ENCODE measurements at regions not wholly inside any gene's neighbourhood (a gene's known extent, or its start where the extent isn't known, plus 50 kb on each side); places are given as distances from the start of the nearest gene placed in this dataset.

DNA sequence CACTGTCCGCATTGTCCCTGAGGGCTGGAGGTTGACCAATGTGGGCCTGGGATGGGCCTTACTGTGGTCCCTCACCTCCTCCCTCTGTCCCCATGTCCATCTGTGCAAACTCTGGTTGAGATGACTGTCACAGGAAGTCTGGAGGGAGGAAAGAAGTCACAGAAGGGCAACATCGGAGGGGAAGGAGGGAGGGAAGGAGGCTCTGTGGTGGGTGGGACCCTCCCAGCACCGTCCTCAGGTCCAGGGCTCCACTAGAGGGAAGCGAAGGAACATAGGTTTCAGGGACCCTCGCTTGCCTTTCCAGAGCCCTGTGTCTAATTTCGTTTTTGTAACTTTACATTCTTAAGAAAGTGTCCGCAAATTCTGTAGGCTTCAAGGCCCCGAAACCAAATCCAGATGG is 111.3 kb upstream of the SLC44A3 start:
- DNase-seq (ENCODE audit: low read depth) (no peak), FAIRE-seq (no peak)
- no peak overlapping the region for H3K4me3 ChIP-seq (ENCODE audit: low read depth, low read length)

DNA sequence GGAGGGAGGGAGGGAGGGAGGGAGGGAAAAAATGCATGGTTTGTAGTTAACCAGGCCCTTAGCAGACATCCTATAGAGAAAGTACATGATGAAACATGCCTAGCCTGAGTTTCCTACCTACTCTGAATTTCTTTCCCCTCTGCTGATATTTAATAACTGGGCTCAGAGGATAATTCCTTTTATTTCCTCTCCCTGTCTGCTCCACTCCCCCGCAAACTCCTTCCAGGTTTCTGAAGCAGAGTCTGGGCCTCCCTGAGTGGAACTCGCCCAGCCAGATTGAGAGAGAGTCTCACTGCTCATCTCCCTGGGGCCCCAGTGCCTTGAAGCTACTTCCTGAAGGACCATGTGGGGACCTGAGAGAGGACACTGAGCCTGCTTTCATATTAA is 111.9 kb upstream of the SLC44A3 start:
- Histone ChIP-seq H3K36me3 (ENCODE audit: control insufficient read depth, insufficient read depth, low read length) (no peaks in the 10 kb centered on the region), H3K27me3 (ENCODE audit: control insufficient read depth, insufficient read depth, low read length) (no peaks in the 10 kb centered on the region), H3K4me3 (ENCODE audit: low read depth, low read length) (no peak overlapping the region)
- FAIRE-seq (no peak), DNase-seq (ENCODE audit: low read depth) (peak; percentile 64)
- TF ChIP-seq, protein P1, sequence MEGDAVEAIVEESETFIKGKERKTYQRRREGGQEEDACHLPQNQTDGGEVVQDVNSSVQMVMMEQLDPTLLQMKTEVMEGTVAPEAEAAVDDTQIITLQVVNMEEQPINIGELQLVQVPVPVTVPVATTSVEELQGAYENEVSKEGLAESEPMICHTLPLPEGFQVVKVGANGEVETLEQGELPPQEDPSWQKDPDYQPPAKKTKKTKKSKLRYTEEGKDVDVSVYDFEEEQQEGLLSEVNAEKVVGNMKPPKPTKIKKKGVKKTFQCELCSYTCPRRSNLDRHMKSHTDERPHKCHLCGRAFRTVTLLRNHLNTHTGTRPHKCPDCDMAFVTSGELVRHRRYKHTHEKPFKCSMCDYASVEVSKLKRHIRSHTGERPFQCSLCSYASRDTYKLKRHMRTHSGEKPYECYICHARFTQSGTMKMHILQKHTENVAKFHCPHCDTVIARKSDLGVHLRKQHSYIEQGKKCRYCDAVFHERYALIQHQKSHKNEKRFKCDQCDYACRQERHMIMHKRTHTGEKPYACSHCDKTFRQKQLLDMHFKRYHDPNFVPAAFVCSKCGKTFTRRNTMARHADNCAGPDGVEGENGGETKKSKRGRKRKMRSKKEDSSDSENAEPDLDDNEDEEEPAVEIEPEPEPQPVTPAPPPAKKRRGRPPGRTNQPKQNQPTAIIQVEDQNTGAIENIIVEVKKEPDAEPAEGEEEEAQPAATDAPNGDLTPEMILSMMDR (IDR thresholded peaks at IDR 0.05; ENCODE audit: insufficient read depth, low read length, severe bottlenecking), result no peak

More for the DNA sequence above, 111.3 kb upstream of the SLC44A3 start:
- TF ChIP-seq, protein P1 (IDR thresholded peaks at IDR 0.05; ENCODE audit: insufficient read depth, low read length, severe bottlenecking), result no peak
- Histone ChIP-seq H3K27me3 (ENCODE audit: control insufficient read depth, insufficient read depth, low read length) (no peaks in the 10 kb centered on the region), H3K36me3 (ENCODE audit: control insufficient read depth, insufficient read depth, low read length) (no peaks in the 10 kb centered on the region)

DNA sequence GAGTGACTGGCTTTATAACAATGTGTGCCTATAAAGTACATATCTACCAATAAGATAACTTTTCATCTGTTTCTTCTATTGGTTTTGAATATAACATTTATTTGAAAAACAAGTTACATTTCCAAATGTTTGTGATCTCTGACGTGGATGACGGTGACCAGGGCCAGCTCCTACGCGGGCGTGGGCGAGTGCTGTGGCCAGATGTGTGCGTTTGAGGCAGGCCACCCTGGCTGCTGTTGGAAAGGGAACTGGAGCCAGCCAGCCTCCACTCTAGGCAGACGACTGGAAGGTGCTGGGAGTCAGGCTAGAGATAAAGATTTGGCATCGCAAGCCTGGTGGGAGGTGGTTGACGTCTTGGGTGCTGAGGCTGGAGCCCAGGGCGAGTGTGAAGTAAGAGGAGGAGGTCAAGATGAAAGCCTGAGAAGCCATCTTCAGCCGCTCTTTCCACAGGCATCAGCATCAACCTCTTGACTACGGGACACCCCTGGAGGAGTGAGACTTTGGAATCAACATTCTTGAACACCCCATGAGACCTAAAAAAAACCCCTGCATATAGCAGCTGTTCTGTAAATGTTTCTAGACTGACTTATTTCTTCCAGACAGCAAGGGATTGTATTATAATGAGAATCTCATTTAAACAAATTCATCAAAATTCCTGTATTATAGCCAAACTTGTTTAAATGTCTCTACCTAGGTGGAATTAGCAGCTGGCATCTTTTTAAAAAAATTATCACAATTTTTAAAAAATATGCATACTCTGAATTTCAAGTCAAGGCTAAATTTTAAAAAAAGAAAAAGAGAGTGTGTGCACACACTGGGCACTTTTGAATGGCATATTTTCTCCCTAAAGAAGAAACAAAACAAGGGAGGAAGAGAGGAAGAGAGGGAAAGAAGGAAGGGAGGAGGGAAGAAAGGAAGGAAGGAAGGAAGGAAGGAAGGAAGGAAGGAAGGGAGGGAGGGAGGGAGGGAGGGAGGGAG is 112.5 kb upstream of the SLC44A3 start:
- FAIRE-seq (no peak), DNase-seq (ENCODE audit: low read depth) (no peak)
- Histone ChIP-seq H3K4me3 (ENCODE audit: low read depth, low read length) (no peak overlapping the region), H3K36me3 (ENCODE audit: control insufficient read depth, insufficient read depth, low read length) (no peaks in the 10 kb centered on the region), H3K27me3 (ENCODE audit: control insufficient read depth, insufficient read depth, low read length) (no peaks in the 10 kb centered on the region)
- TF ChIP-seq, protein P1 (IDR thresholded peaks at IDR 0.05; ENCODE audit: insufficient read depth, low read length, severe bottlenecking), result no peak

DNA sequence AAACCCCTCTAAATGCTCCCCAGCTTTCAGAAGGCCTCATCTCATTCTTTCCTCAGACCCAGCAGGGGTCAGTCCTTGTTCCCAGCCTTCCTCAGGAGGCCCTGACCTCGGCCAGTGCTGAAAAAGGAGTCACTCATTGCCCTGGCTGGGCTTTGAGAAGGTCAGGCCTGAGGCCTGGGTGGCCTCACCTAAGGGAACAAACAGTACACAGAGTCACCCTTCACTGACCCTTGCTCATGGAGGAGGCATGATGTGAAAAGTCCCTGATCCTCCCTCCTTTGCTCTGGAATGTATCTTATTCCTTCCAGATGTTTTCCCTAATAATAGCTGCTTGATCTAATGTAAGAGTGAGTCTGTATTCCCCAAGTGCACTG is 117.7 kb upstream of the SLC44A3 start:
- H3K27me3 ChIP-seq (ENCODE audit: control insufficient read depth, insufficient read depth, low read length), result no peaks in the 10 kb centered on the region
- no peaks in the 10 kb centered on the region for H3K36me3 ChIP-seq (ENCODE audit: control insufficient read depth, insufficient read depth, low read length)
- DNase-seq (ENCODE audit: low read depth) (no peak), FAIRE-seq (no peak)
- TF ChIP-seq, protein P1 (IDR thresholded peaks at IDR 0.05; ENCODE audit: insufficient read depth, low read length, severe bottlenecking), result no peak
- H3K4me3 ChIP-seq (ENCODE audit: low read depth, low read length), result no peak overlapping the region

DNA sequence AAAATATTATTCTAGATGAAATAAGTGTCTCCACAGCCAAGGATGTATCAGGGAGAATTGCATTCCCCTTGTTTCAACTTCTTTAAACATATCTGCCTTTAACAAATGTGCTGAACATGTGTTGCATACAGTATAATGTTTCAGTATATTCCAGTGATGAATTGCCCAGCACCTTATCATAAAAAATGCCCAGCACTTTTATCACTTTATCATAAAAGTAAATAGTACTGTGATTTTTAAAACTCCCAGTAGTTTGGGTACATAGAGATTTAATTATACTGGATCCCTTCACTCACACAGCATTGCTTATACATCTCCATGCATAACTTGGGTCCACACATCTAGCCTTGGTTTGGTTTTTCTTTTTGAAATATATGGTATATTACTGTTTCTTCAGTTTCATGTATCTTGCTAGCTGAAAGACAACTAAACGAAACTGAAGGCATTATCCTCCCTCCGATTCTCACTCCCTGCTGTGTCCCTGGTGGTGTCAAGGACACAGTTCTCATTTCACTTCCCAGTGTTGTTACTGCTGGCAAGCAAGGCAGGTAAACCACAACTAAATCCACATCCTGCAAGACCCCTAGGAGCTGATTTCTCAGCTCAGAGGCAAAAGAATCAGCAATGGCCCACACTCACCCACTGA is 118.2 kb upstream of the SLC44A3 start:
- peak; percentile 13 for FAIRE-seq
- H3K27me3 ChIP-seq (ENCODE audit: control insufficient read depth, insufficient read depth, low read length), result no peaks in the 10 kb centered on the region
- H3K4me3 ChIP-seq (ENCODE audit: low read depth, low read length), result no peak overlapping the region
- no peak for DNase-seq (ENCODE audit: low read depth)
- no peaks in the 10 kb centered on the region for H3K36me3 ChIP-seq (ENCODE audit: control insufficient read depth, insufficient read depth, low read length)
- TF ChIP-seq, protein P1 (IDR thresholded peaks at IDR 0.05; ENCODE audit: insufficient read depth, low read length, severe bottlenecking), result no peak

All from bronchial epithelial cell (primary cell).